HG03108 (cell line): ENCODE measurements at regions not wholly inside any gene's neighbourhood (a gene's known extent, or its start where the extent isn't known, plus 50 kb on each side); places are given as distances from the start of the nearest gene placed in this dataset.
"Not testable (repeated sequence)": the region's sequence is repeated elsewhere in the genome, so short reads cannot be mapped to it uniquely, and the experiment has no call there.

ENCODE experiments used
- ATAC-seq: cut with Tn5 transposase; IDR thresholded peaks from one replicate; pipeline ENCODE4 v1.9.1; 2021; ENCODE audit warnings: moderate library complexity; ENCODE audit not compliant: unreplicated experiment

GRCh38 chr6:140438346-140438735, 1063.9 kb upstream of the CITED2 start:
- no peak for ATAC-seq

GRCh38 chr6:140437619-140438345, 1063.3 kb upstream of the CITED2 start:
- no peak for ATAC-seq

- ATAC-seq = no peak
Measured at GRCh38 chr6:140436023-140436811, 1061.8 kb upstream of the CITED2 start.

- no peak for ATAC-seq
Measured at GRCh38 chr6:140434761-140435160, 1060.3 kb upstream of the CITED2 start.

GRCh38 chr6:140433072-140433471, 1058.6 kb upstream of the CITED2 start:
- ATAC-seq = no peak

- ATAC-seq = no peak
Measured at GRCh38 chr6:140427842-140428241, 1053.4 kb upstream of the CITED2 start.

- no peak for ATAC-seq
Measured at GRCh38 chr6:140414966-140415620, 1040.6 kb upstream of the CITED2 start.

GRCh38 chr6:140403020-140403419, 1028.6 kb upstream of the CITED2 start:
- no peak for ATAC-seq

- ATAC-seq = no peak
Measured at GRCh38 chr6:140401761-140402160, 1027.3 kb upstream of the CITED2 start.

GRCh38 chr6:140398076-140398475, 1023.6 kb upstream of the CITED2 start:
- no peak for ATAC-seq

GRCh38 chr6:140397106-140397505, 1022.7 kb upstream of the CITED2 start:
- no peak for ATAC-seq

- no peak for ATAC-seq
Measured at GRCh38 chr6:140393665-140394540, 1019.5 kb upstream of the CITED2 start.

GRCh38 chr6:140388815-140389214, 1014.4 kb upstream of the CITED2 start:
- no peak for ATAC-seq

- no peak for ATAC-seq
Measured at GRCh38 chr6:140388192-140388802, 1013.8 kb upstream of the CITED2 start.

- no peak for ATAC-seq
Measured at GRCh38 chr6:140385679-140386078, 1011.2 kb upstream of the CITED2 start.

GRCh38 chr6:140382355-140382754, 1007.9 kb upstream of the CITED2 start:
- no peak for ATAC-seq

- no peak for ATAC-seq
Measured at GRCh38 chr6:140380427-140381218, 1006.2 kb upstream of the CITED2 start.

GRCh38 chr6:140379919-140380318, 1005.5 kb upstream of the CITED2 start:
- ATAC-seq = no peak

GRCh38 chr6:140376209-140376608, 1001.8 kb upstream of the CITED2 start:
- ATAC-seq = no peak

GRCh38 chr6:140373728-140374127, 999.3 kb upstream of the CITED2 start:
- ATAC-seq = not testable (repeated sequence)
